RWPE2 (cell line): ENCODE measurements at regions not wholly inside any gene's neighbourhood (a gene's known extent, or its start where the extent isn't known, plus 50 kb on each side); places are given as distances from the start of the nearest gene placed in this dataset.

Source experiments
- ATAC-seq: fragments of 200-7000 bp; cut with Tn5 transposase; 3 replicates; pipeline ENCODE4 v1.9.1; 2021; ENCODE audit warnings: low read depth
- DNase-seq: peaks from one replicate; pipeline ENCODE4 v3.0.0-alpha.2; 2020; ENCODE audit warnings: low spot score
- H3K27ac ChIP-seq: fragments of 450-650 bp; 2 replicates; pipeline ENCODE4 v1.5.1; 2017; ENCODE audit warnings: mild to moderate bottlenecking; ENCODE audit not compliant: poor library complexity, severe bottlenecking
- H3K27me3 ChIP-seq: fragments of 250-450 bp; sonication (Bioruptor Pico); 2 replicates; pipeline ENCODE4 v1.5.1; 2021; ENCODE audit warnings: mild to moderate bottlenecking, moderate library complexity; ENCODE audit not compliant: insufficient read depth, poor library complexity, severe bottlenecking
- H3K36me3 ChIP-seq: fragments of 250-450 bp; sonication (Bioruptor Pico); 2 replicates; pipeline ENCODE4 v1.5.1; 2020; ENCODE audit warnings: low read depth, mild to moderate bottlenecking, moderate library complexity
- H3K4me1 ChIP-seq: fragments of 250-450 bp; sonication (Bioruptor Pico); 2 replicates; pipeline ENCODE4 v1.5.1; 2021; ENCODE audit warnings: mild to moderate bottlenecking, moderate library complexity; ENCODE audit not compliant: insufficient read depth, poor library complexity, severe bottlenecking
- H3K4me3 ChIP-seq: fragments of 250-450 bp; sonication (Bioruptor Pico); 2 replicates; pipeline ENCODE4 v1.5.1; 2021; ENCODE audit warnings: mild to moderate bottlenecking, moderate library complexity; ENCODE audit not compliant: severe bottlenecking
- H3K9me3 ChIP-seq: fragments of 250-450 bp; sonication (Bioruptor Pico); 2 replicates; pipeline ENCODE4 v1.5.1; 2021; ENCODE audit warnings: mild to moderate bottlenecking, moderate library complexity; ENCODE audit not compliant: severe bottlenecking
- TF ChIP-seq, protein P1 (sequence below): fragments of 450-650 bp; IDR thresholded peaks from one replicate; pipeline ENCODE4 v1.5.1; 2017; ENCODE audit warnings: mild to moderate bottlenecking, moderate library complexity; ENCODE audit not compliant: poor library complexity, severe bottlenecking

DNA sequence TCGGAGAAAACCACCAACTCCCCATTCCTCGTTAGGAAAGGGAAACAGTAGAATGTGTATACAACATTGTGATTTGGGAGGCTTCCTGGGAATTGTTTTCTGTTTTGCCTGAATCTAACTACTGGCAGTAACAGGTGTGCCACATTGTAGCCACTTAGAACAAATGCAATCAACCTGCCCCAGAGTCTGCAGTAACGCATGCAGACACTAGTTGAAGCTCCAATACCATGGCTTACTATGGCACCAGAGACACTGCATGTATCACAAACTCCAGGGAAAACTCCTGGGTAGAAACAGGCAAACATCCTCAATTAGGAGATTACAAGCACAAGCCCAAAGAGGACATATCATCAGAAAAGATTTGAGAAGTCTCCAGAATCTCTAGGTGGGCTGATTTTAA, 154.2 kb upstream of the NEIL3 start:
- H3K27ac ChIP-seq: no peak overlapping the region
- no peak for DNase-seq
- H3K4me3 ChIP-seq: no peak overlapping the region
- TF ChIP-seq, protein P1, sequence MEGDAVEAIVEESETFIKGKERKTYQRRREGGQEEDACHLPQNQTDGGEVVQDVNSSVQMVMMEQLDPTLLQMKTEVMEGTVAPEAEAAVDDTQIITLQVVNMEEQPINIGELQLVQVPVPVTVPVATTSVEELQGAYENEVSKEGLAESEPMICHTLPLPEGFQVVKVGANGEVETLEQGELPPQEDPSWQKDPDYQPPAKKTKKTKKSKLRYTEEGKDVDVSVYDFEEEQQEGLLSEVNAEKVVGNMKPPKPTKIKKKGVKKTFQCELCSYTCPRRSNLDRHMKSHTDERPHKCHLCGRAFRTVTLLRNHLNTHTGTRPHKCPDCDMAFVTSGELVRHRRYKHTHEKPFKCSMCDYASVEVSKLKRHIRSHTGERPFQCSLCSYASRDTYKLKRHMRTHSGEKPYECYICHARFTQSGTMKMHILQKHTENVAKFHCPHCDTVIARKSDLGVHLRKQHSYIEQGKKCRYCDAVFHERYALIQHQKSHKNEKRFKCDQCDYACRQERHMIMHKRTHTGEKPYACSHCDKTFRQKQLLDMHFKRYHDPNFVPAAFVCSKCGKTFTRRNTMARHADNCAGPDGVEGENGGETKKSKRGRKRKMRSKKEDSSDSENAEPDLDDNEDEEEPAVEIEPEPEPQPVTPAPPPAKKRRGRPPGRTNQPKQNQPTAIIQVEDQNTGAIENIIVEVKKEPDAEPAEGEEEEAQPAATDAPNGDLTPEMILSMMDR: no peak
- H3K27me3 ChIP-seq: no peaks in the 10 kb centered on the region
- no peaks in the 10 kb centered on the region for H3K9me3 ChIP-seq
- no peaks in the 10 kb centered on the region for H3K4me1 ChIP-seq
- no peak for ATAC-seq
- no peaks in the 10 kb centered on the region for H3K36me3 ChIP-seq

DNA sequence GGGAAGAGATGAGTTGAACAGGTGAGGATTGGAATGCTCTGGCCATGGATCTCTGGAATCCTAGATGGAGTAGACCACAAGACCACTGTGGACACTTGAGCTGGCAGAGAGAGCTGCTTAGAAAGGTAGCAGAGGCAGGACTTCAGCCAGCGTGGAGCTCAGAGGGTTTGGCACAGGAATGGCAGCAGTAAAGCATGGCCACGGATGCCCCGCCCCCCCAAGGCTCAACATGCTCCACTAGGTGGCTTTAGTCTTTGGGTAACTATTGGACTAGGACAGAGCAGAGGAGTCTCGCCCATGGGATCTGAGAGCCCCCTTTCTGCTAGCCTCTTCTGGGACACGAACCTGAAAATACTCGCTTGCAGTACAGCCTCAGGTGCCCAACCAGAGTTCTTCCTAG, 150.1 kb upstream of the NEIL3 start:
- ATAC-seq (no peak), DNase-seq (no peak)
- no peaks in the 10 kb centered on the region for H3K36me3 ChIP-seq
- no peaks in the 10 kb centered on the region for H3K9me3 ChIP-seq
- no peaks in the 10 kb centered on the region for H3K4me1 ChIP-seq
- H3K27me3 ChIP-seq: no peaks in the 10 kb centered on the region
- no peak overlapping the region for H3K4me3 ChIP-seq
- no peak overlapping the region for H3K27ac ChIP-seq
- TF ChIP-seq, protein P1: no peak

DNA sequence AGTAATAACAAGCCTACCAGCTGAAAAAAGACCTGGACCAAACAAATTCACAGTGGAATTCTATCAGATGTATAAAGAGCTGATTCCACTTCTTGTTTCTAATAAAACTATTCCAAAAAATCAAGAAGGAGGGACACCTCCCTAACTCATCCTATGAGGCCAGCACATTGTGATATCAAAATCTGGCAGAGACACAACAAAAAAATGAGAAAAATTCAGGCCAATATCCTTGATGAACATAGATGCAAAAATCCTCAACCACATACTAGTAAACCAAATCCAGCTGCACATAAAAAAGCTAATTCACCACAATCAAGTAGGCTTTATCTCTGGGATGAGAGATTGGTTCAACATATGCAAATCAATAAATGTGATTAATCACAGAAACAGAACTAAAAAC, 147.9 kb upstream of the NEIL3 start:
- no peak for DNase-seq
- ATAC-seq: no peak
- H3K4me1 ChIP-seq: no peaks in the 10 kb centered on the region

DNA sequence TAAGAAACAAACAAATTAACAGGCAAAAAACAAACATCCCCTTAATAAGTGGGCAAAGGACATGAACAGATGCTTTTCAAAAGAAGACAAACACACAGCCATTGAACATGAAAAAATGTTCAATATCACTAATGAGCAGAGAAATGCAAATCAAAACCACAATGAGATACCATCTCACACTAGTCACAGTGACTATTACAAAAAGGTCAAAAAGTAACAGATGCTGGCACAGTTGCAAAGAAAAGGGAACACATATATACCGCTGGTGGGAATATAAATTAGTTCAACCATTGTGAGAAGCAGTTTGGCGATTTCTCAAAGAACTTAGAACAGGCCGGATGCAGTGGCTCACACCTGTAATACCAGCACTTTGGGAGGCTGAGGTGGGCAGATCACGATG, 146.1 kb upstream of the NEIL3 start:
- DNase-seq (no peak), ATAC-seq (no peak)
- Histone ChIP-seq H3K4me1 (no peaks in the 10 kb centered on the region), H3K4me3 (no peak overlapping the region), H3K27me3 (no peaks in the 10 kb centered on the region), H3K27ac (no peak overlapping the region), H3K36me3 (no peaks in the 10 kb centered on the region), H3K9me3 (no peaks in the 10 kb centered on the region)
- TF ChIP-seq, protein P1: no peak

More for the DNA sequence above, 147.9 kb upstream of the NEIL3 start:
- TF ChIP-seq, protein P1: no peak
- Histone ChIP-seq H3K9me3 (no peaks in the 10 kb centered on the region), H3K4me3 (no peak overlapping the region), H3K36me3 (no peaks in the 10 kb centered on the region), H3K27ac (no peak overlapping the region), H3K27me3 (no peaks in the 10 kb centered on the region)

DNA sequence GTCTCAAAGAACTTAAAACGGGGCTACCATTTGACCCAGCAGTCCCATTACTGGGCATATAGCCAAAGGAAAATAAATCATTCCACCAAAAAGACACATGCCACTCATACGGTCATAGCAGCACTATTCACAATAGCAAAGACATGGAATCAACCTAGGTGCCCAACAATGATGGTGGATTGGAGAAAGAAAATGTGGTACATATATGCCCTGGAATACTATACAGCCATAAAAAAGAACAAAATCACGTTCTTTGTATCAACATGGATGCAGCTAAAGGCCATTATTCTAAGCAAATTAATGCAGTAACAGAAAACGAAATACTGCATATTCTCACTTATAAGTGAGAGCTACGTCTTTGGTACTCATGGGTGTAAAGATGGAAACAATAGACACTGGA, 138.1 kb upstream of the NEIL3 start:
- Histone ChIP-seq H3K9me3 (no peaks in the 10 kb centered on the region), H3K36me3 (no peaks in the 10 kb centered on the region), H3K27me3 (no peaks in the 10 kb centered on the region), H3K27ac (no peak overlapping the region), H3K4me3 (no peak overlapping the region), H3K4me1 (no peaks in the 10 kb centered on the region)
- no peak for ATAC-seq
- TF ChIP-seq, protein P1: no peak
- DNase-seq: no peak
